HG02571 (cell line): ENCODE measurements at regions not wholly inside any gene's neighbourhood (a gene's known extent, or its start where the extent isn't known, plus 50 kb on each side); places are given as distances from the start of the nearest gene placed in this dataset.
"Not testable (repeated sequence)": the region's sequence is repeated elsewhere in the genome, so short reads cannot be mapped to it uniquely, and the experiment has no call there.

ENCODE experiments used
- ATAC-seq: cut with Tn5 transposase; IDR thresholded peaks from one replicate; pipeline ENCODE4 v1.9.1; 2021; ENCODE audit warnings: mild to moderate bottlenecking, moderate library complexity; ENCODE audit not compliant: unreplicated experiment

GRCh38 chr10:22467393-22467792 is 122.1 kb downstream of the SPAG6 start:
- ATAC-seq: not testable (repeated sequence)

- ATAC-seq: no peak
Observed at GRCh38 chr10:22468570-22469320, 123.4 kb downstream of the SPAG6 start.

GRCh38 chr10:22473044-22473443 is 127.7 kb downstream of the SPAG6 start:
- ATAC-seq: no peak

- ATAC-seq: no peak
Observed at GRCh38 chr10:22473459-22473858, 128.2 kb downstream of the SPAG6 start.

- no peak for ATAC-seq
Observed at GRCh38 chr10:22475651-22476600, 130.6 kb downstream of the SPAG6 start.

- ATAC-seq: no peak
Observed at GRCh38 chr10:22476601-22477321, 131.5 kb downstream of the SPAG6 start.

GRCh38 chr10:22477334-22478287 is 132.3 kb downstream of the SPAG6 start:
- ATAC-seq: peak; percentile 35

- ATAC-seq: no peak
Observed at GRCh38 chr10:22478555-22479334, 133.4 kb downstream of the SPAG6 start.

- ATAC-seq: no peak
Observed at GRCh38 chr10:22479419-22479818, 134.1 kb downstream of the SPAG6 start.

GRCh38 chr10:22481106-22481505 is 135.8 kb downstream of the SPAG6 start:
- no peak for ATAC-seq

GRCh38 chr10:22481687-22482539 is 136.6 kb downstream of the SPAG6 start:
- ATAC-seq: no peak

- no peak for ATAC-seq
Observed at GRCh38 chr10:22483132-22483531, 137.8 kb downstream of the SPAG6 start.
